H1 (cell line): ENCODE measurements at regions not wholly inside any gene's neighbourhood (a gene's known extent, or its start where the extent isn't known, plus 50 kb on each side); places are given as distances from the start of the nearest gene placed in this dataset.

Experiments
- CHD7 ChIP-seq: fragments of 300-600 bp; sonication (generic); IDR thresholded peaks from 2 replicates; pipeline ENCODE4 v1.7.1; 2012; ENCODE audit warnings: low read length, moderate library complexity, mild to moderate bottlenecking, inconsistent platforms; ENCODE audit not compliant: insufficient replicate concordance
- CTCF ChIP-seq, 3 experiments: IDR thresholded peaks; 1 replicate in 2 of 3; 2 replicates in 1 of 3; pipeline versions ENCODE4 v1.5.1 to v1.6.1; 2011; ENCODE audit warnings: low read length in 3 of 3, mild to moderate bottlenecking in 3 of 3, inconsistent platforms in 2 of 3, low read depth in 1 of 3, moderate library complexity in 1 of 3; ENCODE audit not compliant: insufficient read depth in 1 of 3; ENCODE audit errors: control extremely low read depth in 1 of 3
- EP300 ChIP-seq, 2 experiments: IDR thresholded peaks; 1 replicate in 1 of 2; 2 replicates in 1 of 2; pipeline ENCODE4 v1.6.1; 2011 to 2012; ENCODE audit warnings: low read depth in 2 of 2, low read length in 2 of 2, mild to moderate bottlenecking in 2 of 2, borderline replicate concordance in 1 of 2, inconsistent platforms in 1 of 2, moderate library complexity in 1 of 2
- KDM4A ChIP-seq: IDR thresholded peaks from one replicate; pipeline ENCODE4 v1.7.1; 2012; ENCODE audit warnings: low read depth, mild to moderate bottlenecking, moderate library complexity, low read length, inconsistent platforms; ENCODE audit not compliant: severe bottlenecking
- KDM5A ChIP-seq: fragments of 200-600 bp; IDR thresholded peaks from 2 replicates; pipeline ENCODE4 v1.7.1; 2012; ENCODE audit warnings: mild to moderate bottlenecking, low read length, inconsistent platforms, mixed read lengths
- PHF8 ChIP-seq: fragments of 200-600 bp; sonication (generic); conservative IDR thresholded peaks from 2 replicates; pipeline ENCODE4 v1.7.1; 2012; ENCODE audit warnings: low read depth, mild to moderate bottlenecking, inconsistent platforms, low read length, moderate library complexity
- POLR2AphosphoS5 ChIP-seq: IDR thresholded peaks from 2 replicates; pipeline ENCODE4 v1.6.1; 2011; ENCODE audit warnings: low read depth, low read length
- POU5F1 ChIP-seq: IDR thresholded peaks from 2 replicates; pipeline ENCODE4 v1.6.1; 2011; ENCODE audit warnings: low read depth, mild to moderate bottlenecking, low read length, moderate library complexity
- RNF2 ChIP-seq: fragments of 200-900, 300-1000 bp; sonication (generic); IDR thresholded peaks from 2 replicates; pipeline ENCODE4 v1.7.1; 2016; ENCODE audit warnings: borderline replicate concordance, low read depth, mild to moderate bottlenecking, antibody characterized with exemption, low read length; ENCODE audit not compliant: poor library complexity, severe bottlenecking; ENCODE audit errors: missing control alignments

GRCh38 chr5:145210020-145210419 is 625.1 kb downstream of the PRELID2 start (continued):
- TF ChIP-seq CHD7 = no peak
- no peak for TF ChIP-seq POLR2AphosphoS5
- TF ChIP-seq EP300 (IDR thresholded peaks at IDR 0.05; ENCODE audit: borderline replicate concordance in 1 of 2, low read depth in 2 of 2, low read length in 2 of 2) = no peak
- TF ChIP-seq PHF8 = no peak
- no peak for TF ChIP-seq KDM5A
- TF ChIP-seq CTCF (IDR thresholded peaks at IDR 0.05; ENCODE audit: control extremely low read depth in 1 of 3, insufficient read depth in 1 of 3, low read depth in 1 of 3, low read length in 3 of 3) = no peak
- TF ChIP-seq KDM4A = no peak
- no peak for TF ChIP-seq POU5F1
- no peak for TF ChIP-seq RNF2
